H1 (cell line): ENCODE measurements at regions not wholly inside any gene's neighbourhood (a gene's known extent, or its start where the extent isn't known, plus 50 kb on each side); places are given as distances from the start of the nearest gene placed in this dataset.

ENCODE experiments used
- EZH2 ChIP-seq: fragments of 200-600 bp; sonication (generic); IDR thresholded peaks from 2 replicates; pipeline ENCODE4 v1.7.1; 2012; ENCODE audit warnings: low read depth, mild to moderate bottlenecking, moderate library complexity, low read length, inconsistent platforms; ENCODE audit not compliant: severe bottlenecking
- JUND ChIP-seq: IDR thresholded peaks from 2 replicates; pipeline ENCODE4 v1.6.1; 2011; ENCODE audit warnings: mild to moderate bottlenecking, improper control_type of control experiment, low read length
- TF ChIP-seq, protein P1 (sequence below), 3 experiments: IDR thresholded peaks; 1 replicate in 2 of 3; 2 replicates in 1 of 3; pipeline versions ENCODE4 v1.5.1 to v1.6.1; 2011; ENCODE audit warnings: low read length in 3 of 3, mild to moderate bottlenecking in 3 of 3, inconsistent platforms in 2 of 3, low read depth in 1 of 3, moderate library complexity in 1 of 3; ENCODE audit not compliant: insufficient read depth in 1 of 3; ENCODE audit errors: control extremely low read depth in 1 of 3

DNA sequence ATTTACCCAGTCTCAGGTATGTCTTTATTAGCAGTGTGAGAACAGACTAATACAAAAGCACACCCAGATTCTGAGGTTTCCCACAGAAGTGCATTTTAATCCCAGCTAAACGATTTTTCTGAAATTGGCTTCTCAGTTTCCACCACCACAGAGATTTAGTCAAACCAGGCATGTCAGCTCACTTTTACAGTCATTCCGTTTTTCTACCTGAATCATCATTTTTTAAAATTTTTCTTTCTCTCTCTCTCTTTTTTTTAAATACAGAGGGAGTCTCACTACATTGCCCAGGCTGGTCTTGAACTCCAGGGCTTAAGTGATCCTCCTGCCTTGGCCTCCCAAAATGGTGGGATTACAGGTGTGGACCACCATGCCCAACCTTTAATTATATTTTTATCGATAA is 389.1 kb downstream of the HAPSTR1 start:
- TF ChIP-seq JUND (no peak), EZH2 (no peak)
- TF ChIP-seq, protein P1, sequence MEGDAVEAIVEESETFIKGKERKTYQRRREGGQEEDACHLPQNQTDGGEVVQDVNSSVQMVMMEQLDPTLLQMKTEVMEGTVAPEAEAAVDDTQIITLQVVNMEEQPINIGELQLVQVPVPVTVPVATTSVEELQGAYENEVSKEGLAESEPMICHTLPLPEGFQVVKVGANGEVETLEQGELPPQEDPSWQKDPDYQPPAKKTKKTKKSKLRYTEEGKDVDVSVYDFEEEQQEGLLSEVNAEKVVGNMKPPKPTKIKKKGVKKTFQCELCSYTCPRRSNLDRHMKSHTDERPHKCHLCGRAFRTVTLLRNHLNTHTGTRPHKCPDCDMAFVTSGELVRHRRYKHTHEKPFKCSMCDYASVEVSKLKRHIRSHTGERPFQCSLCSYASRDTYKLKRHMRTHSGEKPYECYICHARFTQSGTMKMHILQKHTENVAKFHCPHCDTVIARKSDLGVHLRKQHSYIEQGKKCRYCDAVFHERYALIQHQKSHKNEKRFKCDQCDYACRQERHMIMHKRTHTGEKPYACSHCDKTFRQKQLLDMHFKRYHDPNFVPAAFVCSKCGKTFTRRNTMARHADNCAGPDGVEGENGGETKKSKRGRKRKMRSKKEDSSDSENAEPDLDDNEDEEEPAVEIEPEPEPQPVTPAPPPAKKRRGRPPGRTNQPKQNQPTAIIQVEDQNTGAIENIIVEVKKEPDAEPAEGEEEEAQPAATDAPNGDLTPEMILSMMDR (IDR thresholded peaks at IDR 0.05; ENCODE audit: control extremely low read depth in 1 of 3, insufficient read depth in 1 of 3, low read depth in 1 of 3, low read length in 3 of 3), result no peak
